Testis (tissue), 2 donors: ENCODE measurements at regions not wholly inside any gene's neighbourhood (a gene's known extent, or its start where the extent isn't known, plus 50 kb on each side); places are given as distances from the start of the nearest gene placed in this dataset.
A peak's percentile ranks its signal among the peaks of the same experiment; 100 is the strongest.

ENCODE experiments used
- CTCF ChIP-seq, 3 experiments: fragments of 450-650 bp in 2 of 3; fragments of 200-600 bp in 1 of 3; sonication (generic) in 1 of 3; IDR thresholded peaks; one replicate each; pipeline ENCODE4 v1.5.1; 2016 to 2019; ENCODE audit warnings: antibody characterized with exemption in 3 of 3, mild to moderate bottlenecking in 2 of 3, moderate library complexity in 1 of 3
- POLR2A ChIP-seq: fragments of 450-650 bp; IDR thresholded peaks from one replicate; pipeline ENCODE4 v1.6.1; 2017; ENCODE audit warnings: antibody characterized with exemption, mild to moderate bottlenecking, moderate library complexity

- no peak for TF ChIP-seq POLR2A
- TF ChIP-seq CTCF (IDR thresholded peaks at IDR 0.05), result peak; percentile 70 to 85 (median 79)
Measured at GRCh38 chr12:16939871-16940306, 333.9 kb upstream of the LMO3 start.
